ENCODE measurements at regions not wholly inside any gene's neighbourhood (a gene's known extent, or its start where the extent isn't known, plus 50 kb on each side); places are given as distances from the start of the nearest gene placed in this dataset.
"Not testable (repeated sequence)": the region's sequence is repeated elsewhere in the genome, so short reads cannot be mapped to it uniquely, and the experiment has no call there.

DNA sequence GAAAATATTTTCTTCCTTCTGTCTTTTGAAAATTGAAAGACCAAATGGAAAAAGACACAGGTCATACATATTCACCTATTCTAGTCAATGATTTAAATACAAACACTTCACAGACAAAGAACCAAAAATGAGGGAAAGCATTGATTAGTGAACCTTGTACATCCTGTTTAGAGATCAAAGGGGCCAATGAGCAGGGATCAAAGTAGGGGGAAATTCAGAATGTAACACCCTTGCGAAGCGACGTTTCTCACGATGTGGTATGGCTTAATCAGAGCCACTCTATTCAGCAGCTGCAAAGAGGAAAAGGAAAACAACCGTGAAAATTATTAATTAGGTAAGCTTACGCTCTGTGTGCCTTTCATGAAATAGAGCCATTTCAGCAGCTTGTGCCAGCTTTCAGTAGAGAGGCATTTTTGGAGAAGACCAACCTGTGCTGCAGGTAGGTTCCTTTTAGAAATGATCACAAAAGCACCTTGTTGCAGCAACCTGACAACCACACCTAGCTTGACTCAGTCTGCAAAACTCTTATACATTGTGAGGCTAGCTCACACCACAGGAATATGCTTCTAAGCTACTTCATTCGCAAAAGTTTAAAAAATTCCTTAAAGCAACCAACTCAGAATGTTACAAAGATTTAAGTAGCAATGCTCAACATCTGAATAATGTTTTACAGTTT is 78.0 kb downstream of the DKK1 start:
- no peaks in the 10 kb centered on the region for H3K9me3 ChIP-seq (ENCODE audit: insufficient read depth, low read length)
- no peak for DNase-seq (ENCODE audit: low read depth, low spot score)
- no peak for TF ChIP-seq ZNF274 (IDR thresholded peaks at IDR 0.05; ENCODE audit: low read depth, low read length)
- TF ChIP-seq YY1 (IDR thresholded peaks at IDR 0.05; ENCODE audit: insufficient read depth, insufficient read length): no peak
- TF ChIP-seq SUZ12 (IDR thresholded peaks at IDR 0.05; ENCODE audit: extremely low read depth, insufficient read depth, insufficient read length): no peak
- H3K4me1 ChIP-seq (ENCODE audit: insufficient read depth, insufficient read length): no peaks in the 10 kb centered on the region
- no peaks in the 10 kb centered on the region for H3K27me3 ChIP-seq (ENCODE audit: insufficient read depth, insufficient read length)
- no peak overlapping the region for H3K9ac ChIP-seq (ENCODE audit: insufficient read length, low read depth)
- no peaks in the 10 kb centered on the region for H3K36me3 ChIP-seq (ENCODE audit: insufficient read depth, insufficient read length, low read length)
- H3K4me3 ChIP-seq (ENCODE audit: insufficient read length, low read depth): no peak overlapping the region

DNA sequence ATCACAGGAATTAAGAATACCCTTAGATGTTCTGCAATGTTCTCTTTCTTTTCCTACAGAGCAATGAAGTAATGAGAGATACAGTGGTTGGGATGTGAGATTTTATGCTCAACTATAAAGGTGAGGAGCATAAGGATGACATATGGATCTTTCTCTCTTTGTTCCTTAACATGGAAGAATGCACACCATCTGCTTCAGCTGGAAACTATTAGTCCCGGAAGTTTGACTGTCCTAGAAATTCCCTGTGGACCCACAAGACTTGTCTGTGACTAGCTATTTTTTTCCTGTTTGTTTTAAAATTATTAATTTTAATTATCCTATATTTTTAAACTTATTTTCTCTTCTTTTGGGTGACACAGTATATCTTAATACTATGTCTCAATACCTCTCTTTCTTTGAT is 80.2 kb downstream of the DKK1 start:
- Histone ChIP-seq H3K4me3 (ENCODE audit: insufficient read length, low read depth) (no peak overlapping the region), H3K36me3 (ENCODE audit: insufficient read depth, insufficient read length, low read length) (no peaks in the 10 kb centered on the region), H3K9me3 (ENCODE audit: insufficient read depth, low read length) (no peaks in the 10 kb centered on the region), H3K9ac (ENCODE audit: insufficient read length, low read depth) (no peak overlapping the region), H3K4me1 (ENCODE audit: insufficient read depth, insufficient read length) (no peaks in the 10 kb centered on the region), H3K27me3 (ENCODE audit: insufficient read depth, insufficient read length) (no peaks in the 10 kb centered on the region)
- TF ChIP-seq SUZ12 (IDR thresholded peaks at IDR 0.05; ENCODE audit: extremely low read depth, insufficient read depth, insufficient read length) (no peak), ZNF274 (IDR thresholded peaks at IDR 0.05; ENCODE audit: low read depth, low read length) (no peak), YY1 (IDR thresholded peaks at IDR 0.05; ENCODE audit: insufficient read depth, insufficient read length) (no peak)
- DNase-seq (ENCODE audit: low read depth, low spot score): no peak

DNA sequence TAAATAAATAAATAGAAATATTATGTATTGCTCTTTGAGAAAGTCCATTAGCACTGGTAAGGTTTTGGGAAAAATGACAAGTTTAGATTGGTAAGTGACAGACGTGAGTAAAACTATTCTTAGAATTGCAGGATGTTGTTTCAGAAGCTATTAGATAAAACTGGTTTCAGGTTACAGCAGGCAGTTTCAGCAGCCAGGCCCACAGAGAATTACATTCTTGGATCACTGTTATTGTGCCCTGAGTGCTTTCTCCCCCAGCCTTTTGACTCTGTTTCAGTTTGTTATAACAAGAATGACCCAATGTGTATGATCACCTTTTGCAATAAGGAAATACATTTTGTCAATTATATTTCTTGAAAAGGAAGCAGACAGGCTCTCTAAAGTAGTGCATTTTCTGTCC is 86.5 kb downstream of the DKK1 start:
- Histone ChIP-seq H3K36me3 (ENCODE audit: insufficient read depth, insufficient read length, low read length) (no peaks in the 10 kb centered on the region), H3K9me3 (ENCODE audit: insufficient read depth, low read length) (no peaks in the 10 kb centered on the region), H3K27me3 (ENCODE audit: insufficient read depth, insufficient read length) (no peaks in the 10 kb centered on the region), H3K4me3 (ENCODE audit: insufficient read length, low read depth) (no peak overlapping the region), H3K9ac (ENCODE audit: insufficient read length, low read depth) (no peak overlapping the region), H3K4me1 (ENCODE audit: insufficient read depth, insufficient read length) (no peaks in the 10 kb centered on the region)
- no peak for DNase-seq (ENCODE audit: low read depth, low spot score)
- no peak for TF ChIP-seq YY1 (IDR thresholded peaks at IDR 0.05; ENCODE audit: insufficient read depth, insufficient read length)
- TF ChIP-seq SUZ12 (IDR thresholded peaks at IDR 0.05; ENCODE audit: extremely low read depth, insufficient read depth, insufficient read length): no peak
- no peak for TF ChIP-seq ZNF274 (IDR thresholded peaks at IDR 0.05; ENCODE audit: low read depth, low read length)

DNA sequence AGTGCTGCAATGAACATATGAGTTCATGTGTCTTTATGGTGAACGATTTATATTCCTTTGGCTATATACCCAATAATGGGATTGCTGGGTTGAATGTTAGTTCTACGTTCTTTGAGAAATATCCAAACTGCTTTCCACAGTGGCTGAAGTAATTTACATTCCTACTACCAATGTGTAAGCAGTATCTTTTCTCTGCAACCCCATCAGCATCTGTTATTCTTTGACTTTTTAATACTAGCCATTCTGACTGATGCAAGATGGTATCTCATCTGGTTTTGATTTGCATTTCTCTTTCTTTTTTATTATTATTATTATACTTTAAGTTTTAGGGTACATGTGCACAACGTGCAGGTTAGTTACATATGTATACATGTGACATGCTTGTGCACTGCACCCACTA is 89.7 kb downstream of the DKK1 start:
- H3K4me3 ChIP-seq (ENCODE audit: insufficient read length, low read depth); H3K9me3 ChIP-seq (ENCODE audit: insufficient read depth, low read length); H3K27me3 ChIP-seq (ENCODE audit: insufficient read depth, insufficient read length); H3K9ac ChIP-seq (ENCODE audit: insufficient read length, low read depth); H3K4me1 ChIP-seq (ENCODE audit: insufficient read depth, insufficient read length); H3K36me3 ChIP-seq (ENCODE audit: insufficient read depth, insufficient read length, low read length); DNase-seq (ENCODE audit: low read depth, low spot score): not testable (repeated sequence)

DNA sequence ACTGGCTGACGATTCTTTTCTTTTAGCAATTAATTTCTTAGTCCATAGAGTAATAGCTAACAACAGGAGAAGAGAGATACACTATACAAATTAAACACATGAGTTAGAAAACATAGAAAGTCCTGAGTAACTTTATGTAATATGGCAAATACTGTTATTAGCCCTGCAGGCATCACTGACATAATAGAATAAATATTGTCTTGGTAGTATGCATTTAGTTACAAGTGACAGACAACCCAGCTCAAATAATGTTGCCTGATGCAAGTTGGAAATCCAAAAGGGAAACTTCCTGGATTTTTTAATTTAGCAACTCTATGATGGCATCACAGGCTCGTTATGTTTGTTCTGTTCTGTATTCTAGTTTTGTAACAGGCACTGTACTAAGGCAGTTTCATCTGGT is 95.1 kb downstream of the DKK1 start:
- Histone ChIP-seq H3K36me3 (ENCODE audit: insufficient read depth, insufficient read length, low read length) (no peaks in the 10 kb centered on the region), H3K27me3 (ENCODE audit: insufficient read depth, insufficient read length) (no peaks in the 10 kb centered on the region), H3K4me1 (ENCODE audit: insufficient read depth, insufficient read length) (no peaks in the 10 kb centered on the region), H3K9ac (ENCODE audit: insufficient read length, low read depth) (no peak overlapping the region), H3K4me3 (ENCODE audit: insufficient read length, low read depth) (no peak overlapping the region), H3K9me3 (ENCODE audit: insufficient read depth, low read length) (no peaks in the 10 kb centered on the region)
- TF ChIP-seq SUZ12 (IDR thresholded peaks at IDR 0.05; ENCODE audit: extremely low read depth, insufficient read depth, insufficient read length): no peak
- TF ChIP-seq ZNF274 (IDR thresholded peaks at IDR 0.05; ENCODE audit: low read depth, low read length): no peak
- no peak for TF ChIP-seq YY1 (IDR thresholded peaks at IDR 0.05; ENCODE audit: insufficient read depth, insufficient read length)
- no peak for DNase-seq (ENCODE audit: low read depth, low spot score)

DNA sequence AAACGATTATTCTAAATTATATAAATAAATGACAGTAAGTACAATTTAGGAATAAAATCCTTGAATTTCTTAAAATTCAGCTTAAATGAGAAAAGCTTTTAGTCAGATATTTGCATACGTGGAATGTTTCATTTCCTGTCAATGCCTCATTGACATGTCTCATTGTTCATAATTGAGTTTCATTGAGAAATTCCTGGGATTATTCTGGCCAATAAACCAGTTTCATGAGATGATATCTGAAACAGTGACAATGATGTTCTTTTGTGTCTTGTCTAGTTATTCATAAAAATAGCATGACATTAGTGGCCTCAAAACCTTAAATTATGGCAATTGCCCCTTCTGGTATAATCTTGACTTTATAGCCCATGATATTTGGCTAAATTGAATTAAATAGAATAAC is 95.8 kb downstream of the DKK1 start:
- no peaks in the 10 kb centered on the region for H3K27me3 ChIP-seq (ENCODE audit: insufficient read depth, insufficient read length)
- no peak for DNase-seq (ENCODE audit: low read depth, low spot score)
- no peak overlapping the region for H3K4me3 ChIP-seq (ENCODE audit: insufficient read length, low read depth)
- TF ChIP-seq SUZ12 (IDR thresholded peaks at IDR 0.05; ENCODE audit: extremely low read depth, insufficient read depth, insufficient read length) (no peak), YY1 (IDR thresholded peaks at IDR 0.05; ENCODE audit: insufficient read depth, insufficient read length) (no peak), ZNF274 (IDR thresholded peaks at IDR 0.05; ENCODE audit: low read depth, low read length) (no peak)
- H3K36me3 ChIP-seq (ENCODE audit: insufficient read depth, insufficient read length, low read length): no peaks in the 10 kb centered on the region
- H3K4me1 ChIP-seq (ENCODE audit: insufficient read depth, insufficient read length): no peaks in the 10 kb centered on the region
- no peaks in the 10 kb centered on the region for H3K9me3 ChIP-seq (ENCODE audit: insufficient read depth, low read length)
- H3K9ac ChIP-seq (ENCODE audit: insufficient read length, low read depth): no peak overlapping the region

DNA sequence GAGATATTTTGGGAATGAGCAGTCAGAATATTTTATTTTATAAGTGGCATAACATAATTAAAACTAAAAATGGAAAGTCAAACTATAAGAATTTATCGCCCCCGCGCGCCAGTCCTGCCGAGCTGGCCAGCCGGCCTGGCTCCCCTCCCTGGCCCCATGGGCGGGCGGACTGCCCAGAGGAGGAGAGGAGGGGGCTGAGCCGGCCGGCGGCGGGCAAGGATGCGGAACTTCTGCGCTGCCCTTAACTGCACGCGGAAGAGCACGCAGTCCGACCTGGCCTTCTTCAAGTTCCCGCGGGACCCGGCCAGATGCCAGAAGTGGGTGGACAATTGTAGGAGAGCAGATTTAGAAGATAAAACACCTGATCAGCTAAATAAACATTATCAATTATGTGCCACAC is 96.8 kb downstream of the DKK1 start:
- Histone ChIP-seq H3K4me3 (ENCODE audit: insufficient read length, low read depth) (no peak overlapping the region), H3K27me3 (ENCODE audit: insufficient read depth, insufficient read length) (no peaks in the 10 kb centered on the region), H3K4me1 (ENCODE audit: insufficient read depth, insufficient read length) (no peaks in the 10 kb centered on the region), H3K9ac (ENCODE audit: insufficient read length, low read depth) (no peak overlapping the region), H3K36me3 (ENCODE audit: insufficient read depth, insufficient read length, low read length) (no peaks in the 10 kb centered on the region), H3K9me3 (ENCODE audit: insufficient read depth, low read length) (no peaks in the 10 kb centered on the region)
- no peak for DNase-seq (ENCODE audit: low read depth, low spot score)
- TF ChIP-seq SUZ12 (IDR thresholded peaks at IDR 0.05; ENCODE audit: extremely low read depth, insufficient read depth, insufficient read length) (no peak), YY1 (IDR thresholded peaks at IDR 0.05; ENCODE audit: insufficient read depth, insufficient read length) (no peak), ZNF274 (IDR thresholded peaks at IDR 0.05; ENCODE audit: low read depth, low read length) (no peak)

DNA sequence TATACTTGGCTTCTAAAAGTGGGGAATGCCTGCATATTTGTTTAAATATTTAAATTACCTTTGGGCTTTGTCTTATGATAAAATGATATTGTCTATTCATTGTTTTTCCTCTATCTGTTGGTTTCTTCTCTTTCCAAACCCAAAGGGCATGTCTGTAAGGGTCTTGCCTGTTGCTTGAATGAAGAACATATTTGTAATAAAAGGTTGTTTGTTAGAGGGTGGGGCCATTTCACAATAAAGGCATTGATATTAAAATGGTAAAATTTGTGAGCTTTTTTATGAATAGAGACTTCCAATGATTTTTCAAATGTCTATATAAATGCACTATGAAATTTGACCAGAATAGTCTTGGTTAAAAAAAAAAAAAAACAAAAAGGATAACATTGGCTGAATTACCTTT is 105.2 kb downstream of the DKK1 start:
- Histone ChIP-seq H3K4me3 (ENCODE audit: insufficient read length, low read depth) (no peak overlapping the region), H3K4me1 (ENCODE audit: insufficient read depth, insufficient read length) (no peaks in the 10 kb centered on the region), H3K36me3 (ENCODE audit: insufficient read depth, insufficient read length, low read length) (no peaks in the 10 kb centered on the region), H3K27me3 (ENCODE audit: insufficient read depth, insufficient read length) (no peaks in the 10 kb centered on the region), H3K9me3 (ENCODE audit: insufficient read depth, low read length) (no peaks in the 10 kb centered on the region), H3K9ac (ENCODE audit: insufficient read length, low read depth) (no peak overlapping the region)
- DNase-seq (ENCODE audit: low read depth, low spot score): no peak
- no peak for TF ChIP-seq SUZ12 (IDR thresholded peaks at IDR 0.05; ENCODE audit: extremely low read depth, insufficient read depth, insufficient read length)
